H9 (cell line): ENCODE measurements at regions not wholly inside any gene's neighbourhood (a gene's known extent, or its start where the extent isn't known, plus 50 kb on each side); places are given as distances from the start of the nearest gene placed in this dataset.

ENCODE experiments used
- DNase-seq: peaks from one replicate; pipeline ENCODE4 v3.0.0-alpha.2; 2017
- H2AFZ ChIP-seq: one replicate; pipeline ENCODE4 v1.6.1; 2013; ENCODE audit warnings: mild to moderate bottlenecking, low read length, control low read depth, moderate library complexity
- H2AK5ac ChIP-seq: 2 replicates; pipeline ENCODE4 v1.6.1; 2013; ENCODE audit warnings: low read length, control low read depth, mixed read lengths; ENCODE audit not compliant: insufficient read length
- H2BK120ac ChIP-seq: one replicate; pipeline ENCODE4 v1.6.1; 2013; ENCODE audit warnings: low read depth, mild to moderate bottlenecking, low read length, control low read depth, inconsistent platforms; ENCODE audit not compliant: poor library complexity, severe bottlenecking
- H2BK12ac ChIP-seq: 2 replicates; pipeline ENCODE4 v1.6.1; 2013; ENCODE audit warnings: low read length, control low read depth, mixed read lengths, low read depth; ENCODE audit not compliant: insufficient read length
- H2BK15ac ChIP-seq: 2 replicates; pipeline ENCODE4 v1.6.1; 2013; ENCODE audit warnings: low read depth, low read length, control low read depth
- H2BK20ac ChIP-seq: one replicate; pipeline ENCODE4 v1.6.1; 2013; ENCODE audit warnings: low read depth, mild to moderate bottlenecking, low read length, control low read depth, inconsistent platforms; ENCODE audit not compliant: poor library complexity, severe bottlenecking
- H2BK5ac ChIP-seq: 2 replicates; pipeline ENCODE4 v1.6.1; 2013; ENCODE audit warnings: low read length, control low read depth, mixed read lengths; ENCODE audit not compliant: insufficient read length
- H3K14ac ChIP-seq: 2 replicates; pipeline ENCODE4 v1.6.1; 2013; ENCODE audit warnings: low read length, control low read depth; ENCODE audit not compliant: insufficient read depth
- H3K18ac ChIP-seq: 2 replicates; pipeline ENCODE4 v1.6.1; 2013; ENCODE audit warnings: low read depth, mild to moderate bottlenecking, mixed read lengths, low read length, control low read depth; ENCODE audit not compliant: insufficient read length
- H3K23ac ChIP-seq: 2 replicates; pipeline ENCODE4 v1.6.1; 2013; ENCODE audit warnings: low read length, control low read depth, mixed read lengths, low read depth; ENCODE audit not compliant: insufficient read length
- H3K23me2 ChIP-seq: 2 replicates; pipeline ENCODE4 v1.6.1; 2013; ENCODE audit warnings: low read depth, mild to moderate bottlenecking, mixed read lengths, low read length, control low read depth; ENCODE audit not compliant: insufficient read length, poor library complexity, severe bottlenecking
- H3K27ac ChIP-seq: 2 replicates; pipeline ENCODE4 v1.5.1; 2013; ENCODE audit warnings: low read length, control low read depth, mixed read lengths, low read depth; ENCODE audit not compliant: insufficient read length
- H3K27me3 ChIP-seq: 2 replicates; pipeline ENCODE4 v1.6.1; 2013; ENCODE audit warnings: low read length, control low read depth, inconsistent platforms; ENCODE audit not compliant: insufficient read depth
- H3K4ac ChIP-seq: 2 replicates; pipeline ENCODE4 v1.6.1; 2013; ENCODE audit warnings: low read depth, mild to moderate bottlenecking, control low read depth, inconsistent platforms, low read length, moderate library complexity
- H3K4me1 ChIP-seq: 2 replicates; pipeline ENCODE4 v1.6.1; 2013; ENCODE audit warnings: low read length, control low read depth, inconsistent platforms; ENCODE audit not compliant: insufficient read depth
- H3K4me2 ChIP-seq: 2 replicates; pipeline ENCODE4 v1.6.1; 2013; ENCODE audit warnings: low read length, control low read depth, mixed read lengths; ENCODE audit not compliant: insufficient read length, insufficient read depth
- H3K56ac ChIP-seq: 2 replicates; pipeline ENCODE4 v1.6.1; 2013; ENCODE audit warnings: low read depth, mild to moderate bottlenecking, mixed read lengths, low read length, control low read depth; ENCODE audit not compliant: insufficient read length
- H3K79me1 ChIP-seq: 2 replicates; pipeline ENCODE4 v1.6.1; 2013; ENCODE audit warnings: low read depth, mild to moderate bottlenecking, moderate library complexity, low read length, control low read depth, inconsistent platforms; ENCODE audit not compliant: insufficient read depth, poor library complexity, severe bottlenecking
- H3K79me2 ChIP-seq: 2 replicates; pipeline ENCODE4 v1.6.1; 2013; ENCODE audit warnings: low read length, control low read depth, inconsistent platforms; ENCODE audit not compliant: insufficient read depth
- H3K9ac ChIP-seq: 2 replicates; pipeline ENCODE4 v1.6.1; 2013; ENCODE audit warnings: low read length, control low read depth, mixed read lengths; ENCODE audit not compliant: insufficient read length; ENCODE audit errors: extremely low read depth
- H3K9me3 ChIP-seq: one replicate; pipeline ENCODE4 v1.6.1; 2013; ENCODE audit warnings: low read depth, low read length, inconsistent platforms; ENCODE audit not compliant: control insufficient read depth
- H3T11ph ChIP-seq: one replicate; pipeline ENCODE4 v1.6.1; 2013; ENCODE audit warnings: mild to moderate bottlenecking, low read length, control low read depth, inconsistent platforms
- H4K20me1 ChIP-seq: one replicate; pipeline ENCODE4 v1.6.1; 2013; ENCODE audit not compliant: control insufficient read depth, insufficient read length, insufficient read depth
- H4K5ac ChIP-seq: 2 replicates; pipeline ENCODE4 v1.6.1; 2013; ENCODE audit warnings: low read depth, mild to moderate bottlenecking, mixed read lengths, low read length, control low read depth; ENCODE audit not compliant: insufficient read length
- H4K8ac ChIP-seq: replicated peaks from 2 replicates; pipeline ENCODE4 v1.6.1; 2013; ENCODE audit warnings: low read length, control low read depth, mixed read lengths, low read depth; ENCODE audit not compliant: insufficient read length
- H4K91ac ChIP-seq: 2 replicates; pipeline ENCODE4 v1.6.1; 2013; ENCODE audit warnings: low read depth, mild to moderate bottlenecking, moderate library complexity, mixed read lengths, low read length, control low read depth; ENCODE audit not compliant: insufficient read length
- H3K27ac Mint-ChIP-seq, 3 experiments: 2 replicates in 2 of 3; 3 replicates in 1 of 3; pipeline ENCODE4 v1.8.0; 2020 to 2021; ENCODE audit warnings: mixed read lengths in 3 of 3, mild to moderate bottlenecking in 1 of 3, moderate library complexity in 1 of 3
- H3K27me3 Mint-ChIP-seq: 2 replicates; pipeline ENCODE4 v1.8.0; 2021; ENCODE audit warnings: low read depth, mild to moderate bottlenecking, moderate library complexity, mixed read lengths
- H3K36me3 Mint-ChIP-seq, 3 experiments: 2 replicates in 2 of 3; 3 replicates in 1 of 3; pipeline ENCODE4 v1.8.0; 2020 to 2021; ENCODE audit warnings: low read depth in 3 of 3, mixed read lengths in 3 of 3; ENCODE audit not compliant: insufficient read depth in 1 of 3
- H3K4me1 Mint-ChIP-seq, 2 experiments: 2 replicates each; pipeline ENCODE4 v1.8.0; 2020; ENCODE audit warnings: mixed read lengths in 2 of 2
- H3K4me3 Mint-ChIP-seq, 2 experiments: 2 replicates in 1 of 2; 3 replicates in 1 of 2; pipeline ENCODE4 v1.8.0; 2020 to 2021; ENCODE audit warnings: mild to moderate bottlenecking in 2 of 2, mixed read lengths in 2 of 2, moderate library complexity in 1 of 2
- H3K9me3 Mint-ChIP-seq, 2 experiments: 2 replicates in 1 of 2; 3 replicates in 1 of 2; pipeline ENCODE4 v1.8.0; 2020; ENCODE audit warnings: mild to moderate bottlenecking in 2 of 2, mixed read lengths in 2 of 2, moderate library complexity in 1 of 2
- CTCF ChIP-seq: fragments of 200-600 bp; sonication (generic); conservative IDR thresholded peaks from 3 replicates; pipeline ENCODE4 v1.8.0; 2021; ENCODE audit warnings: antibody characterized with exemption, mild to moderate bottlenecking
- WGBS: extraction: QIAGEN DNeasy Blood & Tissue Kit; methylation state at CpG from one replicate; pipeline ENCODE4 v1.1.7; 2013; ENCODE audit warnings: missing lambda C conversion rate, low lambda C conversion rate, mixed read lengths; ENCODE audit not compliant: insufficient read length; ENCODE audit errors: extremely low coverage; 5-methylcytosine and 5-hydroxymethylcytosine counted together

- no peak overlapping the region for H3T11ph ChIP-seq
- no peak overlapping the region for H3K14ac ChIP-seq
- no peak overlapping the region for H4K91ac ChIP-seq
- no peak overlapping the region for H2BK20ac ChIP-seq
- no peak overlapping the region for H2AFZ ChIP-seq
- no peak overlapping the region for H2BK5ac ChIP-seq
- WGBS = no CpG with 5 or more reads among the region's 9 CpGs
- H3K79me1 ChIP-seq = no peaks in the 10 kb centered on the region
- H4K8ac ChIP-seq = no peak overlapping the region
- H2BK12ac ChIP-seq = no peak overlapping the region
- H2BK15ac ChIP-seq = no peak overlapping the region
- no peaks in the 10 kb centered on the region for H4K20me1 ChIP-seq
- Mint-ChIP-seq H3K4me1 (peaks cover 66 to 75% of the 10 kb centered on the region in 2 experiments), H3K36me3 (0 out of 7 replicates have a peak, but pooled peaks cover 0 to 3% (median 0%) of the 10 kb centered on the region in 3 experiments), H3K4me3 (0 out of 5 replicates have a peak overlapping the region, but pooled peaks of 1 of the 2 experiments have one; percentile 5), H3K9me3 (no peaks in the 10 kb centered on the region), H3K27ac (peak overlapping the region; percentile 36 to 99 (median 81); a peak in 5 of 7 replicates), H3K27me3 (no peaks in the 10 kb centered on the region)
- no peak overlapping the region for H4K5ac ChIP-seq
- H3K79me2 ChIP-seq = no peaks in the 10 kb centered on the region
- peaks cover 8% of the 10 kb centered on the region; the same call in 1 of the 2 replicates for H3K4me1 ChIP-seq
- no peak overlapping the region for H2AK5ac ChIP-seq
- H3K56ac ChIP-seq = no peak overlapping the region
- no peak overlapping the region for H3K9ac ChIP-seq
- no peak overlapping the region for H3K23ac ChIP-seq
- H2BK120ac ChIP-seq = no peak overlapping the region
- H3K4me2 ChIP-seq = no peak overlapping the region
- H3K18ac ChIP-seq = no peak overlapping the region
- no peak overlapping the region for H3K27ac ChIP-seq
- H3K23me2 ChIP-seq = no peaks in the 10 kb centered on the region
- no peak overlapping the region for H3K4ac ChIP-seq
- H3K27me3 ChIP-seq = no peaks in the 10 kb centered on the region
- TF ChIP-seq CTCF = no peak
- no peaks in the 10 kb centered on the region for H3K9me3 ChIP-seq
- DNase-seq = no peak
Observed at GRCh38 chr10:121338206-121338980, 259.9 kb downstream of the FGFR2 start.
